Suprapubic skin (tissue), 4 donors: ENCODE measurements at regions not wholly inside any gene's neighbourhood (a gene's known extent, or its start where the extent isn't known, plus 50 kb on each side); places are given as distances from the start of the nearest gene placed in this dataset.

Source experiments
- POLR2A ChIP-seq, 2 donors: fragments of 450-650 bp; IDR thresholded peaks; one replicate each; pipeline ENCODE4 v1.6.1; 2017; ENCODE audit warnings: antibody characterized with exemption in 2 of 2, mild to moderate bottlenecking in 2 of 2, moderate library complexity in 2 of 2
- POLR2AphosphoS5 ChIP-seq, 3 donors: sonication (generic); formaldehyde crosslinking; IDR thresholded peaks; one replicate each; pipeline ENCODE4 v1.6.1; 2017; ENCODE audit warnings: antibody characterized with exemption in 3 of 3

DNA sequence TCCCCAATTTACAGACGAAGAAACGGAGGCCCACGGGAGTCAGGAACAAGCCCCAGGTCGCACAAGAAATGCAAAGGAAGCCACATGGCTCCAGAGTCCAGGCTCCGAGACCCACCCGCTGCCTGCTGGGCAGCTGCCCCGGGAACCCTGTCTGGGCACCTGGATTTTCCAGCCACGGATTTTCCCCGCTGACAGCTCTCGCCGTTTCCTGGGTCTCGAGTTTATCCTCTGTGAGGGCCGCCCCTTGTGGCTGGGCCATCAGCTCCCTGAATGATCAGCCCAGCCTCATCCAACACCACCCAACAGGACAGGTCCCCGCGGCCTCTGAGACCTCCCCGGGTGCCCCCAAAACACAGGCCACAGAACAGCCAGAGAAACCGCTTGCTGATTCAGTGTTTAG, 189.7 kb downstream of the BRD1 start:
- no peak for TF ChIP-seq POLR2A (IDR thresholded peaks at IDR 0.05)
- TF ChIP-seq POLR2AphosphoS5 (IDR thresholded peaks at IDR 0.05): no peak
